HG02870 (cell line): ENCODE measurements at regions not wholly inside any gene's neighbourhood (a gene's known extent, or its start where the extent isn't known, plus 50 kb on each side); places are given as distances from the start of the nearest gene placed in this dataset.

ENCODE experiments used
- ATAC-seq: cut with Tn5 transposase; IDR thresholded peaks from one replicate; pipeline ENCODE4 v1.9.1; 2021; ENCODE audit warnings: mild to moderate bottlenecking, moderate library complexity; ENCODE audit not compliant: unreplicated experiment

DNA sequence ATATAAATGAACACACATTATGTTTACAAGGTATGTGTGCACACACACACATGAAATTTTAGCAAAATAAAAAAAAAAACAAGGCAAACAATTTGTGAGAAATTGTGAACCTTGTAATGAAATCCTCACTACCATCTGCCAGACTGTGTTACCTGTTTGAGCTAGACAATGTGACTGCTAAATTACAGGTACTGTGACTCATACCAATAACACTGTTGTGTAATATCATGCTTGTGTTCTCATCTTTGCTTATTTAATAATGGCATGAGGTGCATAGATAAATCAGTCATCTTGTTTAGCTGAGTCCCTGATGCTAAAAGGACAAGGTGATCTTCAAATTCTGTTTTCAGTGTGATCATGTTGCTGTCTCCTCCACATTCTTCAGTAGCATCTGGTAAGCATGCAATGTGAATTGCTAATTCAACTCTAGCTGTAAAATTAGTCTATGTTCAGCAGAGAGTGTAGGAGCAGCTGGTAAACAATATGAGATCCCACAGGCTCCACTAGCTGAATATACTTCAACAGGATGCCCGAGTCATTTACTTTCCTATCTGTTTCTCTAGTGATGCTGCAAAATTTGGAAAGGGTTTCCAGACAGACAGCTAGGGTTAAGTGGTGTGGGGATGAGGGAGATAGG is 966.3 kb upstream of the C9orf72 start:
- no peak for ATAC-seq

GRCh38 chr9:28542928-28543327 is 969.6 kb upstream of the C9orf72 start:
- ATAC-seq = no peak

DNA sequence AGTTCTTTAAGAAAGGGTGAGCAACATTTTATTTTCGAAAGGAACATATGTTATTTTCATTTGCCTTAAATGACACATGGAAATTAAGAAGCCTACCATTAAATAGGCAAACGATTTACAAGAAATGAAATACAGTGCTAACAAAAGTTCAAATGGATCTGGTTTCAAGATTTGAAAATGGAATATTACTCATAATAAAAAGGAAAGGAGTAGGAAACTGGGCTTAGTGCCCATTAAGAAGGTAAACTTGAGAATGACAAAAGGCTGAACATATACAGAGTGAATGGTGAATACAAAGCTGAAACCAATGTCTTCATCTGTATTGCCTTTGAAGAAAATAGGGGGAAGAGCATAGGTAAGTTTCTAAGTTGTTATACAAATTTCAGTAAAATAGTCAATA is 974.2 kb upstream of the C9orf72 start:
- no peak for ATAC-seq

- no peak for ATAC-seq
Observed at GRCh38 chr9:28563291-28563934, 990.1 kb upstream of the C9orf72 start.

GRCh38 chr9:28583832-28584231 is 1010.6 kb upstream of the C9orf72 start:
- ATAC-seq = no peak

- no peak for ATAC-seq
Observed at GRCh38 chr9:28584542-28584941, 1011.3 kb upstream of the C9orf72 start.

- no peak for ATAC-seq
Observed at GRCh38 chr9:28587052-28587451, 1013.8 kb upstream of the C9orf72 start.

- ATAC-seq = no peak
Observed at GRCh38 chr9:28598408-28598807, 1025.1 kb upstream of the C9orf72 start.

DNA sequence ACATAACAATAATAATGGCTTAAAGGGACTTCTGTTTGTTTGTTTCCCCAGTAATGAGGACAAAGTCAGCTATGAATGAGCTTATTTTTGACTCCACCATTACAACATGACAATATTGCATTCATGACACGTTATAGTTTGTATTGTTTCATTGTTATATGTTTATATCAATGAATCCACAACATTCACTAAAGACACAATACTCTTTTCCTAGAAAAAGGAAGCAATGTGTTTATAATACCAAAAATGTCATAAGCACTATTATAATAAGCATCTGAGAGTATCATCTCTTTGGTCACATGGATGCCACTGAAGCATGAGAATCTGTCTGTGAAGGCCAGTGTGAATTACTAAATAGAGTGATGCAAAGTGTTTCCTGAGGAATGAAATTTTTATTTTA is 1026.9 kb upstream of the C9orf72 start:
- no peak for ATAC-seq

- no peak for ATAC-seq
Observed at GRCh38 chr9:28607843-28608242, 1034.6 kb upstream of the C9orf72 start.

DNA sequence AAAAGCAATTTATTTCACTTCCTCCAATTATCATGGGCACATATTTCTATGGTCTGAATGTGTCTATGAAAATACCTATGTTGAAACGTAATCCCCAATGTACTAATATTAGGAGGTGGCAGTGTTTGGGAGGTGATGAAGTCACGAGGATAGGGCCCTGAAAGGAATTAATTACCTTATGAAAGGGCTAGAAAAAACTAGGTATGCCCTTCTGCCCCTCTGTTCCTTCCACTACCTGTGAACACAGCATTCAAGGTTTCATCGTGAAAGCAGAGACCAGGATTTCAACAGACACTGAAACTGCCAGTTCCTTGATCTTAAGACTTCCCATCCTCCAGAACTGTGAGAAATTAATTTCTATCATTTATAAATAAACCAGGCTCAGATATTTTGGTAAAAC is 1037.1 kb upstream of the C9orf72 start:
- ATAC-seq = no peak

DNA sequence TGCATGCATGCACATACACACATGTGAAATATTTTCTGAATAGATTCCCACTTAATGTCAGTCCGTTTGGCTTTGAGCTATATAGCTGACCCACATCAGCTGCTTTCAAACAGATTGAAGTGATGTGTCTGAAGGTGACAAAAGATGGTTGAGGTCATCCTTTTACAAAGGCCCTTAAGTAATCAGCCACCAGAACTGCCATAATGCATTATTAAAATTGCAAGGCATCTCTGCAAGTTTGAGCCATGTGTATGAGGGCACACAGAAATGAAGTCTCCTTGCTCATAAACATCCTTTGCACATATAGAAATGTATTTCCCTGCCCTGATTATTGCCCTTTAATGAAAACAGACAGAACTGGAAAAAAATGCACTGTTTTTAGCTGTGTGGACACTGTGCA is 1043.0 kb upstream of the C9orf72 start:
- ATAC-seq = no peak

GRCh38 chr9:28620011-28620410 is 1046.7 kb upstream of the C9orf72 start:
- no peak for ATAC-seq

DNA sequence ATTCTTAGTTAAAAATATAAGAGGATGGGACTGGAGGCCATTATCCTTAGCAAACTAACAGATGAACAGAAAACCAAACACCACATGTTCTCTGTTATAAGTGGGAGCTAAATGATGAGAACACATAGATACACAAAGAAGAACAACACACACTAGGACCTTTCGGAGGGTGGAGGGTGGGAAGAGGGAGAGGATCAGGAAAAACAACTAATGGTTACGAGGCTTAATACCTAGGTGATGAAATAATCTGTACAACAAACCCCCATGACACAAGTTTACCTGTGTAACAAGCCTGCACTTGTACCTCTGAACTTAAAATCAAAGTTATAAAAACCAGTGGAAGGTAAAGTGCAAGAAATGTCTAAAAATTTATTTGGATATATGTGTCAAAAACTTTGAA is 1047.4 kb upstream of the C9orf72 start:
- no peak for ATAC-seq

DNA sequence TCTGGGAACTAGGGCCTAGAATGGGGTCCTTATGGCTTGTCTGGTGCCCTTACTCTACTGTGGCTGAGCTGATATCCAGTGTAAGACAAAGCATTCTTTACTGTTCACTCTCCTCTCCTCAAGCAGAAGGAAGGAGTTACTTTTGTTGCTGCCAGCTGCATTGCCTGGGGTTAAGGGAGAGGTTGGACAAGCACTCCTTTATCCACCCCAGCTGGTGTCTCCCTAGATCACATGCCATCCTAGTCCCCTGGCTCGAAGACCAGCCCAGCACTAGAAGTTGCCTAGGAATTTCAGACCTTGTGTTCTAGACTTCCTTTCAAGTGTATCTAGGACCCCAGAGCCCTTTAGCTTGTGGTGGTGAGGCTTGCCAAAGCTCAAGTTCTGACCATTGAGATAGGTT is 1051.5 kb upstream of the C9orf72 start:
- no peak for ATAC-seq

DNA sequence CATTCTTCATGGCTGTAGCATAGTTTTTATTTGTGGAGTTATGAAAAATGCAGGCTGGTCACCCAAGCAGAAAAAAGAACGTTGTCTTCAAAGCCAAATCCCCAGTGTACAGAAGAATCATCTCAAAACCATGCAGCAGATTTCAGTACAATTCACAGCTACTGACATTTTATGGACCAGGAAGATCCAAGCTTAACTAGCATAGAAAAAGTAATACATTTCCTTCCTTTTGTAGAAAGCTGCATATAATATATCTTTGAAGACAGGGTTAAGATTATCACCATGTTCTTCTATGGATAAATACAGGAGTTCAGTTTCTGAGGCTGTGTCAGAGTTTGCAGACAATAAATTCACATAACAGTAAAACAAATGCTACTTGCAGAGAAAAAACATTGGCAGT is 1054.8 kb upstream of the C9orf72 start:
- ATAC-seq = no peak

DNA sequence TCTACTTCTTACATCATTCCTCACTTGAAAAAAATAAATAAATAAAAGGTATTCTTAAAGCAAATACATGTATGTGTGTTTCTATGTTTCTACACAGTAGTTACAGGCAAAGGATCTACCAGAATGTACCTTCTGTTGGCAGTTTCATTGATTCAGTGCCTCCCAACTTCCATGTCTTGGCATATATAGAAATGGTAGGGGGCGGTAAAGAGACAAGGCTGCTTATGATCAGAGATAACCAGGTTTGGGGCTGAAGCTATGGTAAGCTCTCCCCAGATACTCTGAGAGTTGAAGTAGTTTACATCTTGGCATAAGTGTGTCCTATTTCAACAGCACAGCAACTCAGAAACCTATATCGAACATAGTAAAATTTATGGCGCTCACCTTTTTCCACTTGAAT is 1075.4 kb upstream of the C9orf72 start:
- no peak for ATAC-seq

DNA sequence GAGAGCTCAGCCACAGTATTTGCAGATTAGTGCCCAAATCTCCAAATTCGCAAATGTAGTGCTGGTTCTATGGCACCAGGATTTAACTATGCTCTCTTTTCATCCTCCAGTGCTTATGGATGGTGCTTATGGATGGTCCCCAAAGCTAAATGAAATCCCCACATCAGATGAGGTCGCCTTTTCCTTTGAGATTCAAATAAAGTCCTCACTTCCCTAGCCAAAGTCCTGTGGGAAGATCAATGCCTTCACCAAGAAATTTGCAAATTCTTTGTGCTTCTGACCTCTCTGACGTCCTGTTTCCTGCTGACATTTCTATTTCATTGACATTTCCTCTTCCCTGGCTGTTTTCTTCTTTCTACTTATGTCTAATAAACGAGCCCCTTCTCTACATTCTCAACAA is 1077.0 kb upstream of the C9orf72 start:
- no peak for ATAC-seq

DNA sequence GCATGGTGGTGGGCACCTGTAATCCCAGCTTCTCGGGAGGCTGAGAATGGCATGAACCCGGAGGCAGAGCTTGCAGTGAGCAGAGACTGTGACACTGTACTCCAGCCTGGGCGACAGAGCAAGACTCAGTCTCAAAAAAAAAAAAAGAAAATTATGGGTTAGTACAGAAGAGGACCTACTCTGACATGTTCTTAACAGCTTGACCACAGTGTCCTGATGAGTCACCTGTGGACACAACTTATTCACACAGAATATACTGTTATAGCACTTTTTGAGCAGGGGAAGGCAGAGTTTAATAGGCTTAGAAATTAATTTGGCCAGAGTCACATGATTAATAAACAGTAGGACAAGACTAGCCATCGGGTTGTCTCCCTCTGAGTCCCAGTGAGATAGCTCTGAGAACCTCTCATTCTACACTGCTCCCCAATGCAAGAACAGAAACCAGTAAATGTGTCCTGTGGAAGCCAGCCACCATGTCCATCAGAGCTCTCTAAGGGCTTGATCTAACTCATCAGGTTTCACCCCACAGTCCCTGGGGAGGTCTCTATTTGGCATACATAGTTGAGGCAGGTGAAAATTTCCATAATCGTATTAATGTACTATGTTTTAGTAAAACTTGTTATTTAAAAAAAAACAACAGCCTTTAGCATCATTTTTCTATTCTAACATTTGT is 1077.9 kb upstream of the C9orf72 start:
- ATAC-seq = no peak

DNA sequence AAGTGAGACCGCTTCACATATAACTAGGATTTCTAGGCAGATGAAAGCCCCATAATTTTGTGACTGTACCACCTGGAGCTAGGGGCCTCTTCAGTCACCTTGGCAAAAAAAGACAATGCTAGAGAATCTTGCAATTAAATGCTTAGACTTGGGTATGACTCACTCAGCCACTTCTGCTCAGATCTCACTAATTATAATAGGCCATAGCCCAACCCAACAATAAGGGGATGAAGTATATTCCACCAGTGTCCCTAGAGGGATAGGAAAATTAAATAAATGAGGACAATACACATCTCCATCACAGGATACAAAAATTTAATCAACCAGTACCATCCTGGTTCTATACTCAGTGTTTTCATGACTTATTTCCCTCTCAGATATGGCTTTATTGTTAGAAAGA is 1079.9 kb upstream of the C9orf72 start:
- no peak for ATAC-seq

DNA sequence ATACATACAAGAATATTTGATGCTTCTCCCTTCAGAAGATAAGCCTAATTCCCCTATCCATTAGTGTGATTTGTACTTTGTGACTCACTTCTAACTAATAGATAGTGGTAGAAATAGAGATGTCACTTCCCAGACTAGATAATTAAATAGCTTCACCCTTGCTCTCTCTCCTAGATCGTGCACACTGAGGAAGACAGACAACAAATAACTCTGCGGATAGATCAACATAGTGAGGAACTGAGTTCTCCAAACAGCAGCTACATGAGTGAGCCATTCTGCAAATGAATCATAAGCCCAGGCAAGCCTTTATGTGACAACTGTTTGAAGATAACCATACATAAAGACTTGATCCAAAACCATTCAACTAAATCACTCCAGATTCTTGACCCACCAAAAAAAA is 1083.4 kb upstream of the C9orf72 start:
- no peak for ATAC-seq

DNA sequence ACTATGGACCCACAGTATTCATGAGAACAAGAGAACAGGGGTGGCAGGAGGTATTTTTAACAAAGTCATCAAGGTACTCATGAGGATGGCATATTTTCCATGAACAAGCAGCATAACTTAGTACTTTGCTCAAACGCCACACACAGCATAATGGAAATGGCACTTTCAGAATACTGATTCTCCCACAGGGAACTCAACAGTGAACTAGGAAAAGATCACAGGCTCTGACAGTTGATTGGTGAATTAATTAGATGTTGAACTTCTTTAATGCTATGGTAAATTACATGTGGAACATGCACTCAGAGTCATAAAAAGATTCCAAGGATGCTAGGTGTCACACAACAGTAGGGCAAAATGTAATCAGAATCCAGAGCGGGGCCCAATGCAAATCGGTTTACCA is 1088.6 kb upstream of the C9orf72 start:
- ATAC-seq = no peak
